IPS DF 4.7 (cell line): ENCODE measurements at regions not wholly inside any gene's neighbourhood (a gene's known extent, or its start where the extent isn't known, plus 50 kb on each side); places are given as distances from the start of the nearest gene placed in this dataset.
"Not testable (repeated sequence)": the region's sequence is repeated elsewhere in the genome, so short reads cannot be mapped to it uniquely, and the experiment has no call there.

Experiments used
- DNase-seq: peaks from one replicate; pipeline ENCODE4 v3.0.0-alpha.2; 2013; ENCODE audit warnings: low spot score; ENCODE audit errors: extremely low read depth

DNA sequence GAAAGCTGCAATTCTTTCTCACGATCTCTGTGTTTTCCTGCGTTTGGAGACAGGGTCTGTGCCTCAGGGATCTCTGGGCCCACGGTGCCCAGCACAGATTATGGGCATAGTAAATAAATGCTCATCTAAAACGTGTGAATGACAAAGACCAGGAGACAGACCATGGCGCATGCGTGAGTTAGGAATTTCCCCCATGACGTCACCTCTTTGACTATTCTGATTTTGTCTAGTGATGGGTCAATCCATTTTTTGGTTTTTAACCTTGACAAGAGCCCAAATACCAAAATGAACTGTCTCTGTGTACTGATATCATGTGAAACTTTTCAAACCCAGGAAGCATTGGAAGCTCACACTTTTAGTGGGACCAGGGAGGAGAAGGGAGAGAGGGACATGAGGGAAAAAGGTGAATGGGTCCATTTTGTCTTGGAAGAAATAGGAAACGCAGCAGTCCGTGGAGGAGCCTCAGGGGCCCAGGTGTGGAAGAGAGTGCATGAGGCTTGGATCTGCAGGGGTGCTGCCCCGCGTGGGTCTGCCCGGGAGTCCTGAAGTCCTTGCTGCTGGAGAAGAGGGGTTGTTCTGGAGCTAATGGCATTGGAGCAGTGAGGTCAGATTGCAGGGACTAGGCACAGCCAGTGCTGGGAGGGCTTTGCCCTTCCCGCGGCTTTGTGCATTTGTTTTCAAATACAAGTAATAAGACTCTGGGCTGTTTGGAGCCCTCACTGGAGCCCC lies 172.2 kb downstream of the ASB1 start:
- DNase-seq = no peak

DNA sequence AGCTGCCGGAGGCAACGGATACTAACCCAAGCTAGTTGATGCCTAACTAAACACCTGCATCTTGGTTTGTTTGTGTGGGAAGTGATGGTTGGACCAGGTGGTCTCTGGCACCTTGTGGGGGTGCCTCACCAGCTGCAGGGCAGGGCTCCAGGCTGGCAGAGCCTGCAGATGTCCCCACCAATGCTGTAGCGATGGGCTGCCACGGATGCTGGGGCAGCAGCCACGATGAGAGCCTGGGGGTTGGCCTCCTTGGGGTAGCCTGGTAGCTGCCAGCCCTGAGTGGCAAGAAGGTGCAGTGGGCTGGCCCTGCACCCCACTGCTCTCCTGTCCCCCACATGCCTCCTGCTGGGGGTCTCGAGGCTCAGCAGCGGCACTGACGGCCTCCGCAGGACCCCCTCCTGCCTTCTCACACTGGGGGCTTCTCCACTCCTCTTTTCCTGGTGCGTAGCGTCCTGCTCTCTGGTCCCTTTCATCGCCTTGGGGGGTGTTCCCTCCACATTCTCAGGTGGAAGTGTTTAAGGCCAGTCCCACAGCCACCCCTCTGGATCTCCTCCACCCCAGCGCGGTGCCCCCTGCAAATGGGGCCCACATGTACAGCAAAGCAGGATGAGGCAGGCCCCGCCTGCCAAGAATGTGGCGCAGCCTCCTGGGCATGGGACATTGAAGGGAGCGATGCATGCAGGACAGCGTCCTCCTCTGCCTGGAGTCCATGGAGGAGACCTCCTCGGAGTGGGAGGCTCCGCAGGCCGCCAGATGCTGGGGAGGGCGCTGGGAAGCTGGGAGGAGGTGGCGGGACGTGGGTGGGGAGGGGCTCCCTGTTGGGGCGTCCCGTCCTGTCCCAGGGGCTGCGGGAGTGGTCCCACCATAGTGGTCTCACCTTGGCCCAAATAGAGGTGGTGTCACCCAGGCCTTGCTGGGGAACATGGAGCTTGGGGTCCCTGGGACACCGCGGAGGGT lies 173.1 kb downstream of the ASB1 start:
- no peak for DNase-seq

DNA sequence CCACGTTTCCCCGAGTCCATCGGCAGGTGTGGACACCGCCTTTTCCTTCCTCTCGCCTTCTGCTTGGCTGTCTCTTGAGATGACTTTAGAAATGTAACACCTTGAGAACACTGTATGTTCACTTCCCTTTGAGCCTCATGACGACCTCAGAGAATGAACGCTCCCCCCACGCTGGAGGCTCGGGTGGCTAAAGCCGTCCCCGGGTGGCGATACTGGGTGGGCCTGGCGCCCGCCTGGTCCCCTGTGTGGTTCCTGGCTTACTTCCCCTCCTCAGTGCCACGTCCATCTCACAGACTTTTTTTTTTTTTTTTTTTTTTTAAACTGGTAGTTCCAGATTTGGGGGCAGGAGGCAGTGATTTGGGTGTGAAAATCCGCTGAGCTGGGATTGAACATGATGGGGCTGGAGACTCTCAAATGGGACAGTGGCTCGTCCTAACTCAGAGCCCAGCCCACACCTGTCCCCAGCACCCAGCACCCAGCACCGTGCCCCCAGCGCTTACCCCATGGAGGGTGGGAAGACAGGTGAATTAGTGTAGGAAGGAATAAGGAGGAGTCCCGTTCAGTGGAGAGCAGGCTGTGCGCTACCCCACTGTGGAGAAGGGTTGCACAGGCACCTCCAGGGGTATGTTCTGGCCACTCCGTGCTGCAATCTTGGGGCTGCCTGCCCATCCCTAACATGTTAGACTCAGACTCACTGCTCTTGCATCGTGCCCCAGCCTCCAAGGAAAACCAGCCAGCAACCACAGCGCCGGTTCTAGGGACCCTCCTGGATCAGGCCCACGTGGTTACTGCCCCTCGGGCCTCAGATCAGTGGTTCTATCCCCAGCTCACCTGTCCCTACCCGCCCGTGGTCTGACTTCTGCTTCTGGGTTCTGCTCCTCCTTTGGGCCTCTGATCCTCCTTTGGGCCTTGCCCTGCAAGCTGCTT lies 174.0 kb downstream of the ASB1 start:
- no peak for DNase-seq

DNA sequence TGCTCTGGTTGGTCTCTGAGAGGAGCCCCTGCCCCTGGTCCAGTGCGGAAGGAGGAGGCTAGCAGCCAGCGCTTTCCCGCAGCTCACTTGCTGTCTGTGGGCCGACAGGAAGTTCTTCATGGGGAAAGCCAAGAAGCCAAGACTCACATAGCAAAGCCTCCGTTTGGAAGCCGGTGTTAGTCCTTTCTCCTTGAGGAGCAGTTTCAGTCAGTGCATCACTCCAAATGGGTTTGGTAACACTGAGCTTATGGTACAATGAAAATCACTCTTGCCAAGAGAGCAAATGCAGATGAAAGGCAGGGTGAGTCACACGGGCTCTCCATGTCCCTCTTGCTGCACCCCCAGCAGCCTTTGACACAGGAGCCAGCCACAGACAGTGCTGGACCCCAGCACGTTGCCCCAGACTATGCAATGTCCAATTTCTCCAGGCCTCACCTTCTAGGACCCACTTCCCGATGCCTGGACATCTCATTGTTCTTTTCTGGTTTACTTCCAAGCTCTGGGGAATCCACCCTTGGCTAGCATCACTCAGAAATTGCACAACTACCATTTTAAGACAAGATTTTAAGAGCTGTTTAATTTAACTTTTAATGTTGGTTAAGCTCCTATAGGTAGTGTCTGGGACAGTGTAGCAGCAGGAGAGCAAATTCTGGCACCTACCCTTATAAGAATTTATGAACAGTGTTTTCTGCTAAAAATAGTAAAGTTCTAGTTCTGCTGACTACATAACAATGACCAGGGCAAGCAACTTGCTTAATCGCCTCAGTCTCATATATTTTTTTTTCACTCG lies 174.9 kb downstream of the ASB1 start:
- DNase-seq = no peak

- DNase-seq = no peak
Observed at GRCh38 chr2:238602223-238602960, 175.7 kb downstream of the ASB1 start.

DNA sequence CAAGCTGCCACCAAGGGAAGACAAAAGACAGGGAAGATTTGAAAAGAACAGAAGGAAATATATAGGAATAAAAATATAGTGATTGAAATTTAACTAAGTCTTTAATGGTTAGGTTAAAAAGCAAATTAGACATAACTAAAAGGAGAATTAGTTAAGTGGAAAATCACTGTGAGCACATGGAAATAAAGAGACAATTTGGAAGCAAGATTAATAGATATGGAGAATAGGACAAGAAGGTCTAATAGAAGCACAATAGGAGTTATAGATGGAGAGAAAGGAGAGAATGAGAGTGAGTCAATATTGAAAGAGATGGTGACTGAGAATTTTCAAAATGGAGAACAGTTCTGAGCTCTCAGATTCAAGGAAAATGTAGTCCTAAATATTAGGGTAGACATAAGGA lies 176.9 kb downstream of the ASB1 start:
- DNase-seq = no peak

DNA sequence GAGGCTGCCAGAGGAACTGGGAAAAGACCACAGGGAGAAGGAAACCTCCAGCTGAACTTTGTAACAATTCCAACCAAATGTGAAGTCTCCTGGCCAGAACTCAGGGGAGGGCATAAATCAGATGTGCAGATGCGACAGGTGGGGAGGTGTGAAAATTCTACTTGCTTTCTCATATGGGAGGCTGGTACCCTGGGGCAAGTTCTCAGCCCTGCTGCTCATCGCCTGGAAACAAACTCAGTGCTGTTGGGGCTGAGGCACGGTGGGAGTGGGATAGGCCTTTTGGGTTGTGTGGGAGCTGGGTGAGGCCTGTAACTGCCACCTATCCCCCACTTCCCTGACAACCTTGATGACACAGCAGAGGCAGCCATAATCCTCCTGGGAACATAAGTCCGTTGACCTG lies 179.6 kb downstream of the ASB1 start:
- no peak for DNase-seq

GRCh38 chr2:238613610-238614009 lies 186.9 kb downstream of the ASB1 start:
- no peak for DNase-seq

DNA sequence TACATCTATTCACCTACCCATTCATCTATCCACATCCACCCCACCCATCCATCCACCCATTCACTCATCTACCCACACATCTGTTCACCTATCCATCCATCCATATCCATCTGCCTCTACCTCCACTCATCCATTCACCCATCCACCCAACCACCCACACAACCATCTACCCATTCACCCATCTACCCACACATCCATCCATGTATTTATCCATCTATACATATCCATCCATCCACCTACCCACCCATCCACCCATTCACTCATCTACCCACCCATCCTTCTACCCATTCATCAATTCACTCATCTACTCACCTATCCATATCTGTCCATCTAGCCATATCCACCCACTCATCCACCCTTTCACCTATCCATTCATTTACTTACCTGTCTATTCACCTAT lies 187.6 kb downstream of the ASB1 start:
- no peak for DNase-seq

- no peak for DNase-seq
Observed at GRCh38 chr2:238615187-238615586, 188.5 kb downstream of the ASB1 start.

- DNase-seq = no peak
Observed at GRCh38 chr2:238616681-238617080, 190.0 kb downstream of the ASB1 start.

- not testable (repeated sequence) for DNase-seq
Observed at GRCh38 chr2:238618494-238619283, 192.0 kb downstream of the ASB1 start.

- DNase-seq = no peak
Observed at GRCh38 chr2:238627899-238628298, 201.2 kb downstream of the ASB1 start.

GRCh38 chr2:238629064-238629463 lies 202.3 kb downstream of the ASB1 start:
- no peak for DNase-seq

- no peak for DNase-seq
Observed at GRCh38 chr2:238631491-238632180, 204.9 kb downstream of the ASB1 start.

DNA sequence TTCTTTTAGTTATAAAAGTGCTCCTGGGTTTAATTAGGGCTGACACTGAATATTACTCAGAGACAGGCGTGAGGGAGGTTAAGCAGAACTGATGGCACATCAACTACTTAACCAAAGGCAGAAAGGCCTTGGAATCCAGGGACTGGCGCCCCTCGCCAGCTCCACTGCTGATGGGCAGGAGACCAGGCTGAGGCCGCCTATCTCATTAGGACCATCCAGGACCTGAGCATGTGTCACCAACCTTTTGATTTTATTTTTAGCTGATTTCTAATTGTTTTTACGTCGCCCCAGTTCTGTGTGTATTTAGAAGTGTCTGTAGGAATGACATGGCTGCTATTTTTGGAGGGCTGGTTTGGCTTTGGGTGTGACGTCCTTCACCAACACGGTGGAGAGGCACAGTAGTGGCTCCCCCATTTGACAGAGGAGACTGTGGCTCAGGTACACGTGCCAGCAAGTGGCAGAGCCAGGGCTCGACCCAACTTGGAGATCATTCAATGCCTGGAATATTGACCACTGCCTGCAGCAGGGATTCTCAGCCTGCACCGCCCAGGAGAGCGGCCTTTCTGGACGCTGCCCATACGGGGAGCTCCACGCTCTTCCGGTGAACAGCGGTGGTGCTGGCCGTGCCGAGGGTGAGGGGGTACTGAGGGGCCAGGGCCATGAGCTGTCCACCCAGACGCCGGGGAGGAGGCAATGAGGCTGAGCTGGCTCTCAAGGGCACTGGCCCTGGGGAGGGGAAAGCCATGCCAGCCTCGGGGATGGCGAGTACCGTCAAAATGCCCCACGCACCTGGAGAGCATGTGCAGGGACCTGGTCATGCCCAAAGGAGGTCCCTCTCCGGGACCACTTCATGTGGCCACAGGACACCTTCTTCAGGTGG lies 205.7 kb downstream of the ASB1 start:
- no peak for DNase-seq
